ENCODE measurements at regions not wholly inside any gene's neighbourhood (a gene's known extent, or its start where the extent isn't known, plus 50 kb on each side); places are given as distances from the start of the nearest gene placed in this dataset.

DNA sequence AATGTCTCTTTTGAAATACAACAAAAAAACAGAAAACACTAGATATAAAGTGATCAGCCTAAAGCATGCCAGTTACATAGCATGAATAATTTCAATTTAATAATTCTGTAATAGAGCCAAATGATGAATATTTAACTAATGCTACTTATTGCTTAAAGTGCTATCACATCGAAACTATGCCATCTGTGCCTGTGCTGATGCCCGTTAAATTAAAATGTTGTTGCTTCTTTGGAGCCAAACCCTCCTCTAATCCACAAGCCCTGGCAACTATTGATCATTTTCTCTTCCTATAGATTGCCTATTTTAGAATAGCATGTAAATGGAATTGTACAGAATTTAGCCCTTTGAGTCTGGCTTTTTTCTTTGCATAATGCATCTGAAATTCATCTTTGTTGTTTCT, 356.2 kb downstream of the CHSY3 start:
- no peak overlapping the region for H4K5ac ChIP-seq (ENCODE audit: insufficient read length, low read depth, low read length)
- H3K56ac ChIP-seq (replicated peaks; ENCODE audit: insufficient read length, low read depth, low read length): no peak overlapping the region
- no peak overlapping the region for H3K27ac ChIP-seq (ENCODE audit: low read depth, low read length)
- H4K20me1 ChIP-seq (replicated peaks in 1 of 2; ENCODE audit: control insufficient read depth in 1 of 2, insufficient read depth in 2 of 2, low read length in 2 of 2): no peaks in the 10 kb centered on the region
- no peak overlapping the region for H2BK12ac ChIP-seq (ENCODE audit: low read depth, low read length)
- POLR2A ChIA-PET (ENCODE audit: partially characterized antibody): no interaction called here
- no peak overlapping the region for H3K18ac ChIP-seq (ENCODE audit: extremely low read depth, low read length)
- no peaks in the 10 kb centered on the region for H3K79me2 ChIP-seq (ENCODE audit: control insufficient read depth in 1 of 2, insufficient read depth in 2 of 2, low read length in 2 of 2)
- no peak overlapping the region for H3K4ac ChIP-seq (replicated peaks; ENCODE audit: insufficient read length, low read depth, low read length)
- no peak overlapping the region for H3K14ac ChIP-seq (ENCODE audit: insufficient read length)
- no peaks in the 10 kb centered on the region for H3K4me1 ChIP-seq (replicated peaks in 1 of 4; ENCODE audit: control insufficient read depth in 3 of 4, insufficient read depth in 4 of 4, low read length in 3 of 4)
- CTCF ChIA-PET (ENCODE audit: partially characterized antibody): no interaction called here
- H3K9me3 ChIP-seq (ENCODE audit: insufficient read depth in 2 of 2, low read depth in 1 of 2, low read length in 1 of 2): peaks cover 1 to 5% of the 10 kb centered on the region in 2 experiments; a peak in 2 of 4 replicates
- H3K4me3 ChIP-seq (ENCODE audit: extremely low read depth in 1 of 4, insufficient read depth in 2 of 4, low read depth in 3 of 4, low read length in 4 of 4): no peak overlapping the region
- H2BK20ac ChIP-seq (ENCODE audit: low read length): no peak overlapping the region
- no peak overlapping the region for H3K9ac ChIP-seq (replicated peaks in 1 of 4; ENCODE audit: extremely low read depth in 1 of 4, low read depth in 3 of 4, low read length in 3 of 4)
- DNase-seq (ENCODE audit: low read depth in 1 of 2, low spot score in 2 of 2): no peak
- no peak overlapping the region for H2AK5ac ChIP-seq (ENCODE audit: low read depth, low read length)
- no peak overlapping the region for H4K8ac ChIP-seq (ENCODE audit: extremely low read depth, insufficient read depth, low read length)
- no peak overlapping the region for H2AFZ ChIP-seq (ENCODE audit: low read length)
- no peak overlapping the region for H3K23ac ChIP-seq (ENCODE audit: insufficient read length)
- TF ChIP-seq, protein P1, sequence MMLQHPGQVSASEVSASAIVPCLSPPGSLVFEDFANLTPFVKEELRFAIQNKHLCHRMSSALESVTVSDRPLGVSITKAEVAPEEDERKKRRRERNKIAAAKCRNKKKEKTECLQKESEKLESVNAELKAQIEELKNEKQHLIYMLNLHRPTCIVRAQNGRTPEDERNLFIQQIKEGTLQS (IDR thresholded peaks at IDR 0.05; ENCODE audit: insufficient read depth, low read depth, low read length): no peak
- TF ChIP-seq JUND (IDR thresholded peaks at IDR 0.05; ENCODE audit: low read length) (no peak), MAFK (IDR thresholded peaks at IDR 0.05; ENCODE audit: low read depth, low read length) (no peak), POU5F1 (IDR thresholded peaks at IDR 0.05; ENCODE audit: low read depth, low read length) (no peak), RXRA (IDR thresholded peaks at IDR 0.05; ENCODE audit: insufficient read depth, low read depth, low read length) (no peak), SIN3A (conservative IDR thresholded peaks at IDR 0.05 in 1 of 2, IDR thresholded peaks at IDR 0.05 in 1 of 2; ENCODE audit: low read depth in 1 of 2, low read length in 2 of 2) (no peak), BACH1 (IDR thresholded peaks at IDR 0.05; ENCODE audit: low read length) (no peak)
- no peak overlapping the region for H2BK5ac ChIP-seq (ENCODE audit: low read depth, low read length)
- no peaks in the 10 kb centered on the region for H3K23me2 ChIP-seq (ENCODE audit: low read depth, low read length)
- H2BK120ac ChIP-seq (replicated peaks; ENCODE audit: low read depth, low read length): no peak overlapping the region
- FAIRE-seq: no peak
- H2BK15ac ChIP-seq (ENCODE audit: low read length): no peak overlapping the region
- H3K79me1 ChIP-seq (ENCODE audit: low read depth, low read length): no peaks in the 10 kb centered on the region
- no peak overlapping the region for H3K4me2 ChIP-seq (ENCODE audit: insufficient read depth in 1 of 2, low read depth in 2 of 2, low read length in 2 of 2)
- WGBS, 2 experiments (ENCODE audit: extremely low coverage in 1 of 2, insufficient coverage in 1 of 2, insufficient read length in 1 of 2, insufficient replicate concordance in 2 of 2, low coverage in 1 of 2, low lambda C conversion rate in 2 of 2, missing lambda C conversion rate in 1 of 2): 91% methylated on average over 2 of the region's 2 CpGs; no CpG with 5 or more reads in 1 of the 2 experiments
- H3K27me3 ChIP-seq (replicated peaks in 1 of 4; ENCODE audit: control insufficient read depth in 3 of 4, extremely low read depth in 1 of 4, insufficient read depth in 3 of 4, low read length in 3 of 4): no peaks in the 10 kb centered on the region
- H4K91ac ChIP-seq (replicated peaks; ENCODE audit: insufficient read length, low read length): no peak overlapping the region
- H3K36me3 ChIP-seq (ENCODE audit: control insufficient read depth in 2 of 4, insufficient read depth in 4 of 4, low read length in 3 of 4): no peaks in the 10 kb centered on the region

Measured in H1 (cell line).